ENCODE measurements at regions not wholly inside any gene's neighbourhood (a gene's known extent, or its start where the extent isn't known, plus 50 kb on each side); places are given as distances from the start of the nearest gene placed in this dataset.

DNA sequence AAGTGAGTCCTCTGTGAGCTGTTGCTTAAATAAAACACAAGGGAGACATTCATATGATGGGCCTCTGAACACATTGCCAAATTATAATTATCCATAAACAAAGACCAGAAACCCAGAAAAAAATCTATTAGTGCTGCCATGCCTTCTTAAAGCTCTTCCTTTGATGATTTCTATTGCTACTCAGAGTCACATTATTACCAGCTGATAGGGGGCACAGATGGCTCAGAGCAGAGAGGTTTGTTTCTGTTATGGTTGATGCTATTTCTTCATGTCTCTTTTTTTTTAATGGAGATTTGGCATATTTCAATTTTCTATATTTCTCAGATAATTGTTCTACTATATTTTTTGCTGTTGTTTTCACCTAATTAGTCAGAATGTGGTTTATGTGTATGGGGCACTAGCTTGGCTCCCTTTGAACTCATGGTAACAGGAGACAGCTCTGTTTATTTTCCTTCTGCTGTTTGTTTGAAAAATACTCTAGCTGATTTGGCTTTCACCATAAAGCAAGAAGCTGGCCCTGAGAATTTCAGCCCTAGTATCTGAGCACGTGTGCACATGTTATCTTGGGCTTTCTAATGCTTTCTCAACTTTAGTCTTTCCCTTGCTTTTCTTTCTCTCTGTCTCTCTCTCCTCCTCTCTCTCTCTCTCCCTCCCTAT is 568.8 kb downstream of the PPARGC1A start:
- ATAC-seq, result no peak
- intact Hi-C loops (cut with DNase I), result no loop called here
- no peak for DNase-seq (ENCODE audit: low spot score)

DNA sequence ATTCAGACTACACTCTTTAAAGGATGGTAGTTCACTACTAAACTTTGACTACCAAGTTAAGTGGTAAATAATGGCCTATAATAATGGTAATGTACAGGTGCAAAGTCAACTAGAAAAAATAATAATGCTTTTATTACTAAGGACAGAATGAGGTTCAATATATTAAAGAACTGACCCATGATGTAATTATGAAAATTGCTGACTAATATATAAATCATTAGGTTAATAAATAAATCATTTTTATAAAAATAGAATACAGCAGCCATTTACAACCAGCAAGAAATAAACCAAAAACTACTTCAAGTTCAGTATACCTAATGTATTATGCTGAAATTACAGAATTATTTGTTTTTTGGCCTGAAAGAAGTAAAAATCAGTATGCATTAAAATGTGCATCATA is 577.2 kb downstream of the PPARGC1A start:
- intact Hi-C loops (cut with DNase I), result no loop called here
- ATAC-seq (no peak), DNase-seq (ENCODE audit: low spot score) (no peak)

DNA sequence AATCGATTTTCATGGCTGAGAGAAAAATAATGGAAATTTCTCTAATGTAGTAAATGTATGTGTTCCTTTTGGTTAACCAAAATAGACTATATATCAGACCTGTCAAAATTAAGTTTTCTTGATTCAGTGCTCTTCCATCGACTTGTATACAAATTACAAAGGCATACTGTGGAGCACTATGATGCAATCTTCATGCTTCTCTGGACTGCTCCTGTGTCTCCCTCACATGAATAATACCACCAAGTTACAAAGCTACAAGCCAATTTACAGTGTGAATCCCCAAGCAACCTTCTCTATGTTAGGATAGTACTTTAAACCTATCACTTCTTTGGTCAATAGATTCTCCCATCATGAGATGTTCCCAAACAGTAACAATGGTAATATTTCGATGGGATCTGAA is 577.9 kb downstream of the PPARGC1A start:
- DNase-seq (ENCODE audit: low spot score), result no peak
- ATAC-seq, result no peak
- intact Hi-C loops (cut with DNase I), result no loop called here

DNA sequence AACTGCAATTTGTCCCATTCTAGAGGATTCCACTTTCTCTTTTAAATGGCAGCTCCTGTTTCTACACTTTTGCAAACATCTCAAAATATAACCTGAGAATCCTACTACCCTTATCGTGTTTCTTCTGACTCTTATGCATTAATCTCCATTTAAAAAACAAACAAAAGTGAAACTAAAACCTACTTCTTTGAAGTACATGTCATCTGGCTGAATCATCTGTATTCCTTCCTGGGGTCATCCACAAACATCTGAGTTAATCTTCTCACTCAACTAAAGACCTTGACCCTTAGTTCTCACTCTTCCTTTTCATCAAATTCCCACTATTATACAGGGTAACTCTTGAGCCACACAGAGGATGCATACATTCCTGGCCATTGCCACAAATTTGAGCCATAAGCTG is 584.8 kb downstream of the PPARGC1A start:
- DNase-seq (ENCODE audit: low spot score), result no peak
- intact Hi-C loops (cut with DNase I), result no loop called here
- ATAC-seq, result no peak

DNA sequence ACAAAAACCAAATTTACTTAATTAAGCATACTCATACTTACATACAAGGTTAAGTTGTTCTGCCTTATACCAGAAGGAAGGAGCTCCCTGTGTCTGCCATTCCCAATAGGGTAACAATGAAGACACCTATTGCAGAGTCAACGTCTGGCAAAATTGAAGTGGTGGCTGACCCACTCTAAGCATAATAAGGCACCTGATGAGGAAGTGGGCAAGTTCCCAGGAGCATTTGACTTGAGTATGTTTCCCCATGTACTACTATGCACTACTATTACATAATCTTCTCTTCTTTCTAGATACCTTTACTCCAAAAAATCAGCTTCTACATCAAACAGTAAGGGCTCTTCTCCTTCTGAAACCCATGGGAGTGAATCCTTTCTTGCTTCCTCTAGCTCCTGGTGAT is 591.5 kb downstream of the PPARGC1A start:
- ATAC-seq (no peak), DNase-seq (ENCODE audit: low spot score) (no peak)
- intact Hi-C loops (cut with DNase I), result no loop called here

DNA sequence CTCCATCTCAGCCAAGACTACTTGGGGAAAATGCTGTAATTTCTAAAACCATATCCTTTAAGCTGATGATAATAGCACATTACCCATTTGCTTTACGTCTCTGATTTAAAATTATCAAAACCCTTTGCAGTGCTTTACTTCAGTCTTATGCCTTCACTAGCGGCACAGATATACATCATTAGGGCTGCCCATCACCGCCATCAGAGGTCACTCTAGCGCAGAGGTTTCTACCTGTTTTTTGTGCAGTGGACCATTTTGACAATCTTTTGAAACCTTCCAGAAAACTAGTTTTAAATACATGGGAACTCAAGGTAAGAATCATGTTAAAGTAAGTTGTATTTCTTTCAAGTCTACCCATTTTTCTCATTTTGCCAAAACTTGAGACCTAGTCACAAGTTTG is 592.5 kb downstream of the PPARGC1A start:
- ATAC-seq, result no peak
- intact Hi-C loops (cut with DNase I), result no loop called here
- no peak for DNase-seq (ENCODE audit: low spot score)

DNA sequence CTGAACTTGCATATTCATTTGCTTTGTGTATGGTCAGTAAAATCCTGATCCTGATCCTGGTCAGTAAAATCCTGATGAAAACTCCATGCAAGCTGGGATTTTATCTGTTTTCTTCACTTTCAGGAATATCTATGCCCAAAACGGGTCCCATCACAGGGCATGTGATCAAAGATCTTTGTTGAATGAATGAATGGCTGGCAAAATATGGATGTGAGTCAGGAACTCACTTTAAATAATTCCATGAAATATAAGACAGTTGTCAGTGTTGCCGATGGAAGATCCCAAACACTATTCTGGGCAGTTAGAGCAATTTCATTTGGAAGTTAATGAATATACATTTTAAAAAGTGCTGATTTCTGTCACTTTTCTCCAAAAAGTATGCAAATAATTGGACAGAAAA is 598.4 kb downstream of the GBA3 start:
- ATAC-seq (no peak), DNase-seq (ENCODE audit: low spot score) (no peak)
- intact Hi-C loops (cut with DNase I), result no loop called here

DNA sequence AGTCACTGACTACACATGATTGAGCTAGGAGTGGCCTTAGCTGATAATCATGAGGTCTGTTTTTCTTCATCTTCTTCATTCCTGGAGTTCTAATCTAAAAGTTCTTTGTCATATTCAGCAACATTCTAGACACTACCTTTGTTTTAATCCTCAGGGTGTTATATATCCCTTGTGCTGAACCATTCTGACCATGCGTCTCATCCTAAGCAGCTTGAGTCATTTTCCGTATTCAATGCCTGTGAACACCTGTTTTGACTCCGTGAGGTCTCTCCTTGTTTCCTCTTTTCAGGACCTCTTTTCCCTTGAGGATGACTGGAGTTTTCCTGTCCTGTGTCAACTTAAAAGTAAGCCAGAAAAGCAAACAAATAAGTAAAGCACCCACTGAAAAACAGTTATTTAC is 597.9 kb downstream of the GBA3 start:
- DNase-seq (ENCODE audit: low spot score) (no peak), ATAC-seq (no peak)
- intact Hi-C loops (cut with DNase I), result no loop called here

DNA sequence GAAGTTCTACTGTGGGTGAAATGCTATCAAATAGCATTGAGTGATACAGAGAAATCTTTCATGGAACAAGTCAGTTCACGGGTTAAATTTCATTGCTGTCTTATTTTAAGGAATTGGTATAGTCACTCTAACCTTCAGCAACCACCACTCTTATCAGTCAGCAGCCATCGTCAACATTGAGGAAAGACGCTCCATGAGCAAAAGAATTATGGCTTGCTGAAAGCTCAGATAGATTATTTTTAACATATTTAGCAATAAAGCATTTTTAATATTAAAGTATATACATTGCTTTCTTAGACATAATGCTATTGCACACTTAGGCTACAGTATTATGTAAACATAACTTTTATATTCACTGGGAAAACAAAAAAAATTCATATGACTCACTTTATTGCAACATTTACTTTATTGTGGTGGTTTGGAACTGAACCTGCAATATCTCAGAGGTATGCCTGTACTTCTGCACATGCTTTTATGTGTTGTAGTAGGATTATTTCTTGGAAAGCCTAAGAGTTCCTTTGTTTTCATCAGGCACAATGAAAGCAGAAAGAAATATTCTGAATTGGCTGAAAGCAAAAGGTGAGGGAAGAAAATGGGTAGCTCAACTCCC is 586.7 kb downstream of the GBA3 start:
- DNase-seq (ENCODE audit: low spot score), result no peak
- ATAC-seq, result no peak
- intact Hi-C loops (cut with DNase I), result no loop called here

DNA sequence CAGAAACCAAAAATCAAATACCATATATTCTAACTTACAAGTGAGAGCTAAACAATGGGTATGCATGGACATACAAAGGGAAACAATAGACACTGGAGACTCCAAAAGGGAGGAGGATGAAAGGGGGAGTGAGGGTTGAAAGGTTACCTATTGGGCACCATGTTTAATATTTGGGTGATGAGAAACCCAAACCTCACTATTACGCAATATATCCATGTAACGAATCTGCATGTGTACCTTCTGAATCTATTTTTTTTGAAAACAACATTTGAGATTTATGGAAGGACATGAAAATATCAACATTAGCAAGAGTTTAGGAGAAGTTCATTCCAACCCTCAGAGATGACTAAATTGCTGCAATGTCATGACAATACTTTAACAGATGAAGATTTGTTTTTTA is 586.1 kb downstream of the GBA3 start:
- DNase-seq (ENCODE audit: low spot score) (no peak), ATAC-seq (no peak)

DNA sequence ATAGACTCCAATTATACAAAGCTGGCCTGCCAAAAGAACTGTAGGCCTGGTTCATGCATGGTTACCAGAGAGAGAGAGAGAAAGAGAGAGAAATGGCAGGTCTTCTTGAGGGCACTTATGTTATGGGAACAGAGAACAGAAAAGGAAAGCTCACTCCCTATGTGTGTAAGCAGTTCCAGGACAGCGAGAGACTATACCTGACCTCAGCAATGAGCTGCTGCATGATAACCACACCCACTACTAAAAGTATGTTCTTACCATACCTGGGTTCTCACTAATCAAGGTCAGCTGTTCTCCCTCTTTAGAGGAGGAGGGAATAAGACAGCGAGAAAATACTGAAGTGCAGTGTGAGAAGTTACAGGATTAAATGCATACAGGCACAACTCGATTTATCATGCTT is 583.3 kb downstream of the GBA3 start:
- intact Hi-C loops (cut with DNase I), result no loop called here
- ATAC-seq, result no peak
- DNase-seq (ENCODE audit: low spot score), result no peak

More for the DNA sequence above, 586.1 kb downstream of the GBA3 start:
- intact Hi-C loops (cut with DNase I), result no loop called here

DNA sequence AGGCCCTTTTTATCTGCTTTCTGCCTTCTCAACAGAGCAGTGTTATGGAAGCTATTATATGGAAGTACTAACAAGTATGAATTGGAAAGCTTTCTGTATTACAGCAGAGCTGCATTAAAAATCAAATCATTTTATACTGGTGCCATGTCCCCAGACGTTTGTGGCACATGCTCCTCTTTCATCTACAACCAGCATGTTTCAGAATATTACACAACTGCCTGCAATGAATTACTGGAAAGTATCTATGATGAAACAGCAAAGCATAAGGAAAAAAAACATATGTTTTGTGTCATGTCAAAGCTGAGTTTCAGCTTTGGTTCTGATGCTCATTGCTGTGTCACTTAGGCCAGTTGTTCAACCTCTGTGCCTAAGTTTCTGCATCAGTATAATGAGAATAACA is 576.8 kb downstream of the GBA3 start:
- DNase-seq (ENCODE audit: low spot score) (no peak), ATAC-seq (no peak)
- intact Hi-C loops (cut with DNase I), result no loop called here

DNA sequence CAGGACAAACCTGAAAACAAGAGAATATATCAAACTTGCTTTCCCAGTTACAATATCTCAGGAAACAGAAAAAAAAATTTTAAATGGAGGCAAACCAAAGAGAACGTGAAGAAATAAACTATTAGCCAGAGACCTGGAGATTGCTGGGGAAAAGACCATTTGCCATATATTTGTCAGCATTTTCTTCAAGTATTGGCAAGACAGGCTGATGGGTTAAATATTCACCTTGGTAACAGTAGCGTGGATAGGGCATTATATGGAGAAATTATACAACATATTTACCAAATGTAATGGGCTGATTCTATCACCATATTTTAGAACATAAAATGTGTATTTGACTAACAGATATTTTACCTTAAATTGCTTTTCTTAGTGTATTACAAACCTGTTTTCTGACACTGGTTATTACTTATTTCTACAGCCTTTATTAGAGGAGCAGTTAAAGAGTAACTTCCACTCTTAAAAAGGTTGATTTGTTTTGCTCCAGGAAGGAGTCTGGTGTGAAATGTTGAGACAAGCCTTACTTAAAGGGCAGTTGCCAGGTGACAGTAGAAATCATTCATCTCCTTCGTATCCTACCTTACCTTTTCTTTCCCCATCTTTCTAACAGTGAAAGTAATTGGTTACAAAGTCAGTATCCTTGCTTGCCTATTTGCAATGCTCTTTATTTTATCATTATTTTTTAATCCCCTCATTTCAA is 575.5 kb downstream of the GBA3 start:
- ATAC-seq (no peak), DNase-seq (ENCODE audit: low spot score) (no peak)
- intact Hi-C loops (cut with DNase I), result no loop called here

DNA sequence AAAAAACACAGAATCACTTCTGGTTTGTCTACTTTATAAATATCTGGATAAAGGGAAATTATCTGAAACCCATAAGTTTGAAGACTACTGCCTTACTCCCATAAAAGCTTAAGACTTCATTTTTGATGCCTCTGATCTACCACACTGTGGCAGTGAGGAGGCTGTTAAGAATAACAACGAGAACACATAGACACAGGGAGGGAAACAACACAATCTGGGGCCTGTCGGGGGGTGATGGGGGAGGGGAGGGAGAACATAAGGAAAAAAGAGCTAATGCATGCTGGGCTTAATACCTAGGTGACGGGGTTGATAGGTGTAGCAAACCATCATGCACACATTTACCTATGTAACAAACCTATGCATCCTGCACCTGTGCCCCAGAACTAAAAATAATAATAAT is 573.7 kb downstream of the GBA3 start:
- no peak for DNase-seq (ENCODE audit: low spot score)
- no peak for ATAC-seq
- intact Hi-C loops (cut with DNase I), result no loop called here

DNA sequence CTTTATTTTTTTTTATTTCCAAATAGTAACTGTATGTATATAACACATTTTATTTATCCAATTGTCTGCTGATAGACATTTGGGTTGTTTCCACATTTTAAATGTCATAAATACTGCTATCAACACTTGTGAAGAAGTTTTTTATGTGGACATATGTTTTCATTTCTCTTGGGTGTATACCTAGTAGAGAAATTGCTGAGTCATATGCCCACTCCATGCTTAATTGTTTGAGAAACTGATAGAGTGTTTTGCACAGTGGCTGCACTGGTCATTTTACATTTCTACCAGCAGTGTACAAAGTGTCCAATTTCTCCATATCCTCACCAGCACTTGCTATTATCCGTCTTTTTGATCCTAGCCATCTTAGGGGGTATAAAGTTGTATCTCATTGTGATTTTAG is 567.8 kb downstream of the GBA3 start:
- no peak for DNase-seq (ENCODE audit: low spot score)
- no peak for ATAC-seq
- intact Hi-C loops (cut with DNase I), result no loop called here

DNA sequence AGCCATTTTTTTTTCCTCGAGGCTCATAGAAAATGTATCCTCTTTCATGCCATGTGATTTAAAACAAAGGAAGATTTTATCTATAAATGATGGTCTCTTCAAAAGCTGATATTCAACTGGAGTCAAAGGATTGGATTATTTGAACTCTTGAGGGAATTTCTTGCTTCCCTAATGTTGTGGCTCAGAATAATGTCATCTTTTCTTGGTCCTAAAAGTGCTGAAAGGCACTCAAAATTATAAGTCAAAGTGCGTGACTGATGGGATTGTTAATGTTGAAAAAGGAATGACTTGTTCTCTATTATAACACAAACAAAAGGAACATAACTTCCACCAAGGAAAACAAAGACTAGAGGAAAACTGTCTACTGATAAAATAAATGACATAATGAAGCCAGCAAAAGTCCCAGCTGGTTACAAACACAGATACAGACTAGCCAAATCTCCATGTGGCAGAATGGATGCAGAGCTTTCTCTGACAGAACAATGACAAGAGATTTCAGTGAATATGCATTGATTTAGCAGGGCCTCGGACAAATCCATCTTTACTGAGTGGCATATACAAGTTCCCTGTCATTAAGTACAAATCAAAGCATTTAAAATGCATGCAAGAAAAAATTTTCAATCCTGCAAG is 552.6 kb downstream of the GBA3 start:
- no peak for ATAC-seq
- DNase-seq (ENCODE audit: low spot score), result no peak
- intact Hi-C loops (cut with DNase I), result no loop called here

DNA sequence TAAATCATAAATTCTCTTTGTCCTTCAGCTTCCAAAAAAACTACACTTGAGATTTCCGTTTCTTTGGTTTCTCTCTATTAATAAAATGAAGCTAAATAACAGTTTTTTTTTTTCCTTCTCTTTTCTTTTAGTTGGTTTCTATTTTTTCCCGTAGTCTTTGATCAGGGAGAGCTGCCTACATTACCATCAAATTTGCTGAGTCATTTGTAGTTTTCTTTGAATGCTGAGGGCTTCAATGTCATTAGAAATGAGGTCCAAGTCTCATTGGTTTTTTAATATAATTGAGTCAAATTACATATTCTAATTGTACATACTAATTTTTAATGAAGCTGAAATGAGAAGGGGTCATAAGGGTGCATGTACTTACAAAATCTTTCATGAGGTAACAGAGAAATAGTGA is 550.2 kb downstream of the GBA3 start:
- no peak for ATAC-seq
- DNase-seq (ENCODE audit: low spot score), result no peak
- intact Hi-C loops (cut with DNase I), result no loop called here

DNA sequence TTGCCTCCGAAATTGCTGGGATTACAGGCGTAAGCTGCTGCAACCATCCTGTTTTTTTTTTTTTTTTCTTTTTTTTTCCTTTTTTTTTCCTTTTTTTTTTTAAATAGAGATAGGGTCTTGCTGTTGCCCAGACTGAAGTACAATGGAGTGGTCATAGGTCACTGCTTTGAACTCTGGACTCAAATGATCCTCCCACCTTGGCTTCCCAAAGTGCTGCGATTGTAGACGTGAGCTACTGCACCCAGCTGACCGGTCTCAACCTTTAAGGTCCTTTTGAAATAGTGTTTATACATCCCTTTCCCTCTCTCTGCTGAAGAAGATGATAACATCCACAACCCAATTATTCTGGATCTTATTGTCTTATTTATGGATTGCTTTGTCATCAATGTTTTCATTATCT is 548.7 kb downstream of the GBA3 start:
- intact Hi-C loops (cut with DNase I), result no loop called here
- no peak for DNase-seq (ENCODE audit: low spot score)

DNA sequence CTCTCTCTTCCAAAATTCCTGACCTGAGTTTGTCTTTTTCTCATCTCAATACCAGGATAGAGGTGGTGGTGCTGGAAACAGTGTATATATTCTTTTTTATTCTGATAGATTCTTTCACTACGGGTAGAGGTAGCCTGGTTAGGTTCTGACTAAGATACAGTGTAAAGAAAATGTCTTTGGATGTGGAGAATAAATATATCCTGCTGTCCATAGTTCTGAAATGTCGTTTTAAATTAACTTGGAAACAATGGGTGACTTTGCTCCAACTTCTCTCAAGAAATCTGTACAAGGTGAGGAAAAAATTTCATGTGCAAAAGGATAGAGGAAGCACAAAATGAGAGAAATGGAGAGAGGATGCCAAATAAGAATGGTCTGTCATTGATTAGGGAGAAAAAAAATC is 546.1 kb downstream of the GBA3 start:
- intact Hi-C loops (cut with DNase I), result no loop called here
- no peak for ATAC-seq
- no peak for DNase-seq (ENCODE audit: low spot score)

More for the DNA sequence above, 548.7 kb downstream of the GBA3 start:
- ATAC-seq, result no peak

DNA sequence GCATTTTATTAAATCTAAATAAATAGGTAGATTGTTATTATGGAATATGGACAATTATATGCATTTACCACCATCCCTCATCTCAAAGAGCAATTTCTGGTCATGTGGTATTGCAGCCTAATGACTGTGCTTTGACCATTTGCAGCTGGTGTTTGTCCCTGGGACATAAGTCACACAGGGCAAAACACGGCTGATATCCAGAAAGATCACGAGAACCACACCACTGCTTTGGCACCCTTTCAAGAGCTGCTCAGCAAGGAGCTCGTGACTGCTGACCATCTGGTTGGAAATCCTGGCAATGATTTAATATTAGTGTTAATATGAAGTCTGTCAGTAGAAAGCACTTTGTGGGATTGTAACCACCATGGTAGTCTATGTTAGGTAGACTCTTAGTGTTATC is 545.0 kb downstream of the GBA3 start:
- intact Hi-C loops (cut with DNase I), result no loop called here
- ATAC-seq, result no peak
- no peak for DNase-seq (ENCODE audit: low spot score)

Measured in sciatic nerve (tissue), 2 donors.